Lower lobe of right lung (tissue), 2 donors: ENCODE measurements at regions not wholly inside any gene's neighbourhood (a gene's known extent, or its start where the extent isn't known, plus 50 kb on each side); places are given as distances from the start of the nearest gene placed in this dataset.

ENCODE experiments used
- ATAC-seq, 2 donors: fragments of 200-7000 bp; cut with Tn5 transposase; one replicate each; pipeline ENCODE4 v1.9.1; 2020 to 2022; ENCODE audit warnings: mild to moderate bottlenecking in 2 of 2, moderate library complexity in 2 of 2
- DNase-seq: peaks from one replicate; pipeline ENCODE4 v3.0.0-alpha.2; 2020
- H3K27ac ChIP-seq: fragments of 200-600 bp; one replicate; pipeline ENCODE4 v1.8.0; 2022
- H3K27me3 ChIP-seq: fragments of 200-600 bp; one replicate; pipeline ENCODE4 v1.8.0; 2022; ENCODE audit warnings: low read depth
- H3K36me3 ChIP-seq: fragments of 200-600 bp; one replicate; pipeline ENCODE4 v1.8.0; 2022; ENCODE audit warnings: mild to moderate bottlenecking
- H3K4me1 ChIP-seq: fragments of 200-600 bp; one replicate; pipeline ENCODE4 v1.8.0; 2022
- H3K4me3 ChIP-seq: fragments of 200-600 bp; one replicate; pipeline ENCODE4 v1.8.0; 2022; ENCODE audit warnings: mild to moderate bottlenecking
- H3K9me3 ChIP-seq: fragments of 200-600 bp; one replicate; pipeline ENCODE4 v1.8.0; 2022
- intact Hi-C: fragments of 100-400 bp; cut with DNase I; formaldehyde crosslinking; loops from one replicate; pipeline ENCODE4 v1.11.0; 2022
- TF ChIP-seq, protein P1 (sequence below): fragments of 200-600 bp; IDR thresholded peaks from one replicate; pipeline ENCODE4 v1.8.0; 2022; ENCODE audit warnings: antibody characterized with exemption, mild to moderate bottlenecking
- donor health status: DM: no; HTN: yes; CAD: no; lungs with severe emphysema.

GRCh38 chr3:194784361-194784760, 98.7 kb downstream of the FAM43A start:
- H3K4me3 ChIP-seq: no peak overlapping the region
- TF ChIP-seq, protein P1, sequence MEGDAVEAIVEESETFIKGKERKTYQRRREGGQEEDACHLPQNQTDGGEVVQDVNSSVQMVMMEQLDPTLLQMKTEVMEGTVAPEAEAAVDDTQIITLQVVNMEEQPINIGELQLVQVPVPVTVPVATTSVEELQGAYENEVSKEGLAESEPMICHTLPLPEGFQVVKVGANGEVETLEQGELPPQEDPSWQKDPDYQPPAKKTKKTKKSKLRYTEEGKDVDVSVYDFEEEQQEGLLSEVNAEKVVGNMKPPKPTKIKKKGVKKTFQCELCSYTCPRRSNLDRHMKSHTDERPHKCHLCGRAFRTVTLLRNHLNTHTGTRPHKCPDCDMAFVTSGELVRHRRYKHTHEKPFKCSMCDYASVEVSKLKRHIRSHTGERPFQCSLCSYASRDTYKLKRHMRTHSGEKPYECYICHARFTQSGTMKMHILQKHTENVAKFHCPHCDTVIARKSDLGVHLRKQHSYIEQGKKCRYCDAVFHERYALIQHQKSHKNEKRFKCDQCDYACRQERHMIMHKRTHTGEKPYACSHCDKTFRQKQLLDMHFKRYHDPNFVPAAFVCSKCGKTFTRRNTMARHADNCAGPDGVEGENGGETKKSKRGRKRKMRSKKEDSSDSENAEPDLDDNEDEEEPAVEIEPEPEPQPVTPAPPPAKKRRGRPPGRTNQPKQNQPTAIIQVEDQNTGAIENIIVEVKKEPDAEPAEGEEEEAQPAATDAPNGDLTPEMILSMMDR: no peak
- intact Hi-C loops: no loop called here
- H3K4me1 ChIP-seq: peaks cover 19% of the 10 kb centered on the region
- DNase-seq (no peak), ATAC-seq (no peak)
- no peaks in the 10 kb centered on the region for H3K27me3 ChIP-seq
- no peaks in the 10 kb centered on the region for H3K36me3 ChIP-seq
- H3K27ac ChIP-seq: no peak overlapping the region
- H3K9me3 ChIP-seq: no peaks in the 10 kb centered on the region

GRCh38 chr3:194785315-194785714, 99.6 kb downstream of the FAM43A start:
- no peaks in the 10 kb centered on the region for H3K36me3 ChIP-seq
- TF ChIP-seq, protein P1: no peak
- intact Hi-C loops: no loop called here
- peaks cover 13% of the 10 kb centered on the region for H3K4me1 ChIP-seq
- no peaks in the 10 kb centered on the region for H3K27me3 ChIP-seq
- H3K4me3 ChIP-seq: no peak overlapping the region
- peak overlapping the region; percentile 7 for H3K27ac ChIP-seq
- no peaks in the 10 kb centered on the region for H3K9me3 ChIP-seq
- ATAC-seq (peak in 1 of 2 donors; percentile 44), DNase-seq (no peak)

DNA sequence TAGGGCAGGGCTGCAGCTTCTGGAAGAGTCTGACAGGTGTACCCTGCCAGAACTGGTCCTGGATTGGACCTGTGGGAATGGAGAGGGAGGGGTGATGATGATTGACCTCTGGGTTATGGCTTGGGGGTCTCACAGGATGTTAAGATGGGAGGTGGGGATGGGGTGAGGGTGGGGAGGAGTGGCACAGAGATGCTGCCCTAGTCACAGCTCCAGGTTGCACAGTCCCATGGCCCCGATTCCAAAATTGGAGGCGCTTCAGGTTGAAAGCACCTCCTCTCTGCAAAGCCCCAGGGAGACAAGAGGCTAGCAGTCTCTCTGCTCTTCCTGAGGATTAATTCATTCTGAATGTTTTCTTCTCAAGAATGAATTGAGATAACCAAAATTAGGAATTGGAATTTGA, 101.4 kb downstream of the FAM43A start:
- TF ChIP-seq, protein P1: no peak
- intact Hi-C loops: no loop called here
- H3K4me3 ChIP-seq: no peak overlapping the region
- no peak overlapping the region for H3K27ac ChIP-seq
- no peaks in the 10 kb centered on the region for H3K27me3 ChIP-seq
- H3K9me3 ChIP-seq: no peaks in the 10 kb centered on the region
- ATAC-seq (no peak), DNase-seq (no peak)
- H3K4me1 ChIP-seq: peaks cover 13% of the 10 kb centered on the region
- H3K36me3 ChIP-seq: no peaks in the 10 kb centered on the region

GRCh38 chr3:194787650-194788049, 102.0 kb downstream of the FAM43A start:
- no peak for DNase-seq
- no peaks in the 10 kb centered on the region for H3K27me3 ChIP-seq
- H3K4me1 ChIP-seq: peaks cover 13% of the 10 kb centered on the region
- no peaks in the 10 kb centered on the region for H3K36me3 ChIP-seq
- ATAC-seq: no peak
- H3K27ac ChIP-seq: no peak overlapping the region
- intact Hi-C loops: no loop called here
- no peak overlapping the region for H3K4me3 ChIP-seq
- TF ChIP-seq, protein P1: no peak
- no peaks in the 10 kb centered on the region for H3K9me3 ChIP-seq

GRCh38 chr3:194792368-194792767, 106.7 kb downstream of the FAM43A start:
- Histone ChIP-seq H3K9me3 (no peaks in the 10 kb centered on the region), H3K27ac (no peak overlapping the region)
- no peak for ATAC-seq

More at GRCh38 chr3:194792368-194792767, 106.7 kb downstream of the FAM43A start:
- Histone ChIP-seq H3K4me3 (no peak overlapping the region), H3K4me1 (no peaks in the 10 kb centered on the region), H3K36me3 (no peaks in the 10 kb centered on the region), H3K27me3 (no peaks in the 10 kb centered on the region)
- TF ChIP-seq, protein P1: no peak
- no peak for DNase-seq
- intact Hi-C loops: no loop called here
